ENCODE measurements at regions not wholly inside any gene's neighbourhood (a gene's known extent, or its start where the extent isn't known, plus 50 kb on each side); places are given as distances from the start of the nearest gene placed in this dataset.

DNA sequence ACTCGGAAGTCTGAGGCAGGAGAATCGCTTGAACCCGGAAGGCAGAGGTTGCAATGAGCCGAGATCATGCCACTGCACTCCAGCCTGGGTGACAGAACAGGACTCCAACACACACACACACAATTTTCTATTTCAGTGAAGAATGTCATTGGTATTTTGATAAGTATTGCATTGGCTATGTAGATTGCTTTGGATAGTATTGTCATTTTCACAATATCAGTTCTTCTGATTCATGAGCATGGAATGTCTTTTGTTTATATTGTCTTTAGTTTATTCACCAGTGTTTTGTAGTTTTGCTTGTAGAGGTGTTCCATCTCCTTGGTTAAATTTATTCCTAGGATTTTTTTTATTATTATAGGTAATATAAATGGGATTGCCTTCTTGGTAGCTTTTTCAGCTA lies 693.4 kb upstream of the SYT4 start:
- TF ChIP-seq, protein P1, sequence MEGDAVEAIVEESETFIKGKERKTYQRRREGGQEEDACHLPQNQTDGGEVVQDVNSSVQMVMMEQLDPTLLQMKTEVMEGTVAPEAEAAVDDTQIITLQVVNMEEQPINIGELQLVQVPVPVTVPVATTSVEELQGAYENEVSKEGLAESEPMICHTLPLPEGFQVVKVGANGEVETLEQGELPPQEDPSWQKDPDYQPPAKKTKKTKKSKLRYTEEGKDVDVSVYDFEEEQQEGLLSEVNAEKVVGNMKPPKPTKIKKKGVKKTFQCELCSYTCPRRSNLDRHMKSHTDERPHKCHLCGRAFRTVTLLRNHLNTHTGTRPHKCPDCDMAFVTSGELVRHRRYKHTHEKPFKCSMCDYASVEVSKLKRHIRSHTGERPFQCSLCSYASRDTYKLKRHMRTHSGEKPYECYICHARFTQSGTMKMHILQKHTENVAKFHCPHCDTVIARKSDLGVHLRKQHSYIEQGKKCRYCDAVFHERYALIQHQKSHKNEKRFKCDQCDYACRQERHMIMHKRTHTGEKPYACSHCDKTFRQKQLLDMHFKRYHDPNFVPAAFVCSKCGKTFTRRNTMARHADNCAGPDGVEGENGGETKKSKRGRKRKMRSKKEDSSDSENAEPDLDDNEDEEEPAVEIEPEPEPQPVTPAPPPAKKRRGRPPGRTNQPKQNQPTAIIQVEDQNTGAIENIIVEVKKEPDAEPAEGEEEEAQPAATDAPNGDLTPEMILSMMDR (conservative IDR thresholded peaks at IDR 0.05): no peak
- TF ChIP-seq ZFX (IDR thresholded peaks at IDR 0.05): no peak
